SK-N-DZ (cell line): ENCODE measurements at regions not wholly inside any gene's neighbourhood (a gene's known extent, or its start where the extent isn't known, plus 50 kb on each side); places are given as distances from the start of the nearest gene placed in this dataset.
"Not testable (repeated sequence)": the region's sequence is repeated elsewhere in the genome, so short reads cannot be mapped to it uniquely, and the experiment has no call there.

Experiments used
- DNase-seq: peaks from one replicate; pipeline ENCODE4 v3.0.0-alpha.2; 2015; ENCODE audit warnings: low spot score

DNA sequence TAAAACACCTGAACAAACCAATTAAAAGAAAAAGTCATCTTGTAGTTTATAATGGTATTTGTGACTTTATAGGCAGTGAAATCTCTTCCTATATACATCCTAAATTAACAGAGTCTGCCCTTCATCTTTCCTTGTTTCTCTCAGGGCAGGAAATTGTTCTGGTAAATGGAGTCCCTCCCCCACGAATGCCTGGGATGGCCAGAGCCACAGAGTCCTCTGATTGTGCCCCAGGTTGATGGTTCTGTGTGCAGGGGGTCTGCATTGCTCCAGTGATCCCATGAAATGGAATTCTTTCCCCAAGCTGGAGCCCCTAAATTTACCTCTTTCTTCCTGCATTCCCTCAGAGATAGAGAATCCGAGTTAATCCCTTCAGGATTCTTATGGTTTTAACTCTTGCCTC, 155.5 kb downstream of the MTX2 start:
- no peak for DNase-seq

GRCh38 chr2:176427549-176427948, 158.3 kb downstream of the MTX2 start:
- no peak for DNase-seq

DNA sequence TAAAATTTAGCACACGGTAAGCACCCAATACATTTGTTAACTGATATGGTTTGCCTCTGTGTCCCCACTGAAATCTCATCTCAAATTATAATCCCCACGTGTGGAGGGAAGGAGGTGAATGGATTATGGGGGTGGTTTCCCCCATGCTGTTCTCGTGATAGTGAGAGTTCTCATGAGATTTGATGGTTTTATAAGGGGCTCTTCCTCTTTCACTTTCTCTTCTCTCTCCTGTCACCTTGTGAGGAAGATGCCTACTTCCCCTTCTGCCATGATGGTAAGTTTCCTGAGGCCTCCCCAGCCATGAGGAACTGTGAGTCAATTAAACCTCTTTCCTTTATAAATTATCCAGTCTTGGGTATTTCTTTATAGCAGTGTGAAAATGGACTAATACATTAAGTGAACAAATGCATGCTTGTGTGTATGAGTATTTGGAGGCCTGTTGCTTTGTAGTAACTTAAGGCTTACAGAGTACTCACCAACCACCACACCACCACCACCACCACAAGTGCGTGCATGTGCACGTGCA, 159.8 kb downstream of the MTX2 start:
- not testable (repeated sequence) for DNase-seq

GRCh38 chr2:176432434-176432833, 163.2 kb downstream of the MTX2 start:
- no peak for DNase-seq

DNA sequence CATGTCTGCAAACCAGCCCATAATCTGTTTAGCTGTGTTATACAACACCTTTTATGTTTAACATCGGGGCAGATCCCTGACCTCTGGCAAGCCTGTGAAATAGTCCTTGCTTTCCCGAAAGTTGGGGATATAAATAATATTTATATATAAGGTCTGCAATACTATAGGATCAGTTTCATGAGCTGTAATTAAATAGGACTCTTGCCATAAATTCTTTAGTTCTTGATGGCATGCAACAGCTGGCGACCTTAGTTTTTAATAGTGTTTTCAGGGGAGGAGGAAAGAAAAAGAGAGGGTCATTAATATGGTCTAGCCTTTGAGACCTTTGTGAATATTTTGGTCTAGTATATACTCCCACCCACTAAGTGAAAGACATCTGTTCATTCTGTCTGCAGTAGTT, 166.5 kb downstream of the MTX2 start:
- DNase-seq, result no peak

DNA sequence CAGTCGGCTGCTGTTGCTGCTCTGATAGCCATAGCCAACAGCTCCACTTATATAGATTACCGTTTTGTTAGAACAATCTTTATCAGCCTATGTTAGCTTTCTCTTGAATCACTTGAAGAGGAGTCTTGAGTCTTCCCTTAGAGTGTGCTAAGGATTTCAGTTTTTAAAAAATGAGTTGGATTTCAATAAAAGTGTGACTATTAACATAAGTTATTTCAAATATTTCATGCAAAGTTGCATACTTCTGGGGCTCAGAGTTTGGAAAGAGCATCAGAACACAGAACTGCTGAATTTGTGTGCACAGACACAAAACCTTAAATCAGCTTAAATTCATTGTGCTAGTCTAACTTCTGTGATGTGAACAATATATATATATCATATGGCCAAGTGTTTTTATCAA, 174.7 kb downstream of the MTX2 start:
- DNase-seq, result no peak

GRCh38 chr2:176445956-176446355, 176.7 kb downstream of the MTX2 start:
- DNase-seq, result no peak

DNA sequence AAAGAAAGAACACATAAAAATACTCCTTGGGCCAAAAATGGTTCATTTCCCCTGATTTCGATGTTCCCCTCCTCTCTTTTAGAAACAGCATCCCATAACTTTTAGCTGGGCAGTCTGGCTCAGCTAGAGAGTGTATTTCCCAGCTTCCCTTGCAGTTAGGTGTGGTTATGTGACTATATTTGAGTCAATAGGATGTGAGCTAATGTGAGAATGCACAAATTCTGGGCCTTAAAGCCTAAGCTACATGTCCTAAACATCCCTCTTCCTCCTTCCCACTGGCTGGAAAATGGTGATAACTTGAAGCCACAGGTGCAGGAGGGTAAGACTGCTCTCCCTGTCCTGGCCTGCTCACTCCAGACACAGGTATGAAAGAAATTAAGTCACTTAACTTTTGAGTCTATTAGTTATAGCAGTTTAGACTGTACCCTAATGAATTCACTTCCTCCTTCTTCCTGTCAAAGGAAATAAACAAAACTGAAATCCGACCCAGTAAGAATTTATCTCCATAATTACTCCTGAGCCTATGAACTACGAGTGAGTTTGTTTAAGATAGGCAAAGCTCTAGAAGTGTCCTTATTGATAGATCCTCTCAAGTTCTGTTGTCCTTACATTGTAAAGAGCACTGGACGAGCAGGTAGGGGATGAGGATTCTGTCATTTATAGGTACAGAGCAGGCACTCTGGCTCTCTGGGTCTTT, 177.6 kb downstream of the MTX2 start:
- DNase-seq, result no peak

DNA sequence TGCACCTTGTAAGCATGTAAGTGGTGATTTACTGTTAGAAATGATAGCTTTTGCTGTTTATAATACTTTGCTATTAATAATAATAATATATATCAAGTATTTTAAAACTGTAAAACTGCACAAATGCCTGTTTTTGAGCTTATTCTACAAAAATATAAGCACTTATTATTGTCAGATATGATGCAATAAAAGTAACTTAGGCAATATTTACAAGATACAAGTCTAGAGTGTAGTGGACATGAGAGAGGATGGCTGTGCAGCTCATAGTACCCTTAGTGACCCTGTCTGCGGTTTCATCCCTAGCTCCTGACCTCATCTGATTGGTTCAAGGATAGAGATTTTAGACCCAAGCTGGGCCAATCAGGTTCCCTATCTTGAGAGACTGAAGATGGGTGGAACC, 178.4 kb downstream of the MTX2 start:
- no peak for DNase-seq

GRCh38 chr2:176449852-176450251, 180.6 kb downstream of the MTX2 start:
- no peak for DNase-seq

- DNase-seq, result no peak
Measured at GRCh38 chr2:176453784-176454183, 184.5 kb downstream of the MTX2 start.

- peak; percentile 85 for DNase-seq
Measured at GRCh38 chr2:176454893-176455815, 185.9 kb downstream of the MTX2 start.

DNA sequence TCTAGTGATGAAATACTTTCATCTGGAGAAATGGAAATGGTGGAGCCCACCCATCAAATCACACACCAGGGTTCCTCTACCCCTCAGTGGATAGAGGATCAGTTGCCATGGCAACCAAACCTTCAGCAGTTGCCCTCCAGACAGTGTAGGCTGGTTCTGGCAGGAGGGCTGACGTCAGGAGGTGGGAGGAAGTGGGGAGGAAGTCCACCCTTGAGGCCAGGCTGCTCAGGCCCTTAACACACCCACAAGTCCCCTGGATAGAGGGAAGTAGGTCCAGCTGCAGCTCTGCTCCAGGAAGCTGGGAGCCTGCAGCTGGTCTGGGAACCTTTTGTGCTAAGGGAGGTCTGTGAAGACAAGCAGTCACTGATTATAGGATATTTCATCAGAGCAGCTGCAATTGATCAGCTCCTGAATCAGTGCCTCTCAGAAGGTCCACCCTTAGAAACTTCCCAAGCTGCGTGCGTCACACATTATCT, 186.6 kb downstream of the MTX2 start:
- peak; percentile 96 for DNase-seq

GRCh38 chr2:176457481-176457880, 188.2 kb downstream of the MTX2 start:
- no peak for DNase-seq

DNA sequence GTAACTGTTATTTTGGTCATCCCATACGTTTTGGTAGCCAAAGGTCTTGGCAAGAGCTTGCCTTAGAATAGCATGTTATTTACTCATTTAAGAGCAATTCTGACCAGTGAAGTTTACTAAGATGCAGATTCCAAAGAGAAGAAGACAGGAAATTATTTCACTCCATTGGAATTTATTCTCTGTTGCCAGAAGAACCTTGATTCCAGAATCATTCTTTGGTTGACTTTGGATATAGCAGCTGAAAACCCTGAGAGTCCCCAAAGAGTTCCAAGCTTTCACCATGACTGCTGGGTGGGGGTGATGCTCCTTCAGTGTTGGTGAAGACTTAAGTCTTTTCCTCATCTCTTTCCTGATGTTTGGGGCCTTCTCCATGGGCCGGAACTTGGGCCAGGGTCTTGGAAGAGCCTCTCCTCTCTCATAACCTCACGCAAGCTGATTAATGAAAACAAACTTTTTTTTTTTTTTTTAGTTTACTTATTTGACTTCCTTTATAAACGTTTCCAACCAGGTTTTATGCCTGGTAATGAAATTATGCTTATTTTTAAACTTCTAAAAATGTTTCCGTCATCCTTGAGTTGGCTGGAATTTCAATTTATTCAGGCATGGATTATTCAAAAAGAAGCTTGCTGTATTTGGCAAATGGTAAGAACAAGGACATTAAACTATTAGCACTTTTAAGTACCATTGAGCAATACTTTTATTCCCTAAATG, 192.0 kb downstream of the MTX2 start:
- no peak for DNase-seq

DNA sequence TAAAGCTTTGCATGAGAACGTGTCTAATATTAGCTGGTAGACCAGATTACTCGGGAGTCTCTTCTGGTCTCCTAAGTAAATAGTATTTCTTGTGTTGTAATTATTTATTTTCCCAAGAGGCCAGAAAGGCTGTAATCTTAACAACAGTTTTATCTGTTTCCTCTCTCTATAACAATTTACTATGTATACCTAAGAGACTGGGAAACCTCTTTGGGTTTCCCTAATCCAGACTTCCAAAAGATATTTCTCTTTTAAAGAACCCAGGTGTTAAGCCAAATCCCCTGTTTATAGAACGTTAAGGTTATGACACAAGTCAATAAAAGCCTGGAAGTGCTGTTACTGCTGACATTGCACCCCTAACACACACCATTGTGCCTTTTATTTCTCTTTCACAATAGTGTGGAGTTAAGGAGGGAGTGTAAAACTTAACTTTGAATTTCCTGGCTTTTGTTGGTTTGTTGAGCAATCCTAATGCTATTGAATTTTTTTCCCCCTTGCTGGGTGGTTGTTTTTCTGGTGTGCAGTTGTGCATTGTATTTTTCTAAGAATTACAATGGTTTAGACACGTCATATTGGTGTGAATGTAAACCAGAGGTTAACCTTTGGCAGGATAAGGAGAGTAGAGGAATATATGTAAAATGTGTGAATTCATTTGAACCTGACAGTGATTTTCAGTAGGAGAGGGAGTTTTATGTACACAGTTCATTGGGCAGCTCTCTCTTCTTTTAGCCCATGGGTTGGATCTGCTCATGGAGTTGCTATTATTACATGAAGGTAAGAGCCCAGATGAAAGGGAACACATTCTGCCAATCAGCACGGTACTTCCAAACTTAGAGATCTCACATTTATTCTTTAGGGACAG, 192.8 kb downstream of the MTX2 start:
- no peak for DNase-seq

DNA sequence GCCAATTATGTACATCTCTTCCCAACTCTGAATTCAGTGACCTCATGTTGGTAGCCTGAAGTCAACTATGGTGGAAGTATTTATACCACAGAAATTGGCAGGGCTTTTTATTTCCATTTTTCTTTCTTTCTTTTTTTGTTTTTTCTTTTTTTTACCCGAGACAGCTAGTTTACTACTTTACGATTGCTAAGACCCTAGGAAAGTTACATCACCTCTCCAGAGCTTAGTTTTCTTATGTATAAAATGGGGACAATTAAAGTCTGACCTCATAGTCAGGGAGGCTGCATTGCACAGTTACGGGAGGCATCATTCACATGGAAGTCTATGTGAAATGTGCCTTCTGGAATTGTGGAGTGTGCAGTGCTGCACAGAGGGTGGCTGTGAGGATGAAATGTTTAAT, 194.3 kb downstream of the MTX2 start:
- no peak for DNase-seq

DNA sequence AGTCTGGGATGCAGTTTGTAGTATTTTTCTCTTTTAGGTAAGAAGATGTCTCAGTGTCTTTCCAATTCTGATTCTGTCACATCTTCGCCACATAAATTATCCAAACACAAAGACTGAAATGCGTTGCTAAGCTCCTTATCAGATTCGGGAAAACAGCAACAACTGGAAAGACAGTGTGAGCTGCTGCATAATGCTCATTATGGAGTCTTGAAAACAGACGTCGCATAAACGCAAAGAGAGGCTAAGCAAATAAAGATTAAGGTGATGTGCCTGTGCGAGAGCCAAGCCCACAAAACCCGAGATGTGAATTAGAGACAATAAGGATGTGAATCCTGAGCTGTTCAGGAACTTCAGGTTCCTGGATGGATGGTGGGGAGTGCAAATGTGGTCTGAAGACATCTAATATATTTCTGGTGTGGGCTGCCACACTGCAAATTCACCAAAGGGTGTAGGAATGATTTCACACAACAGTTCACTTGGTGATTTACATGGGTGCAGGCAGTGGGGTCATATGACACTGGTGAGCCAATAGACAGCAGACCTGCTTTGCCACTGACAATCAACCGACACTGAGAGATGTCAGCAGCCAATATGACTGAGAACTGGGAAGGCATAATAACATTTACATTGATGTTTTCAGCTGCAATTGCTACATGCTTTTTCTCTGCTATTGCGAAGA, 195.8 kb downstream of the MTX2 start:
- DNase-seq, result peak; percentile 91

- DNase-seq, result no peak
Measured at GRCh38 chr2:176466918-176467452, 197.7 kb downstream of the MTX2 start.

GRCh38 chr2:176467595-176467994, 198.4 kb downstream of the MTX2 start:
- DNase-seq, result no peak
